Spleen (tissue), 11 donors: ENCODE measurements at regions not wholly inside any gene's neighbourhood (a gene's known extent, or its start where the extent isn't known, plus 50 kb on each side); places are given as distances from the start of the nearest gene placed in this dataset.

Experiments used
- DNase-seq: peaks from one replicate; pipeline ENCODE4 v3.0.0-alpha.2; 2020
- H3K27ac ChIP-seq, 8 donors: fragments of 200-600 bp; sonication (generic) in 7 of 8; 1 replicate in 4 of 8; 2 replicates in 4 of 8; pipeline versions ENCODE4 v1.5.0 to v1.8.0; 2016 to 2021; ENCODE audit warnings: inconsistent platforms in 4 of 8, mild to moderate bottlenecking in 4 of 8, moderate library complexity in 1 of 8
- H3K27me3 ChIP-seq, 7 donors: fragments of 200-600 bp; sonication (generic) in 6 of 7; replicated peaks in 1 of 7; 1 replicate in 4 of 7; 2 replicates in 3 of 7; pipeline versions ENCODE4 v1.5.0 to v1.8.0; 2016 to 2021; ENCODE audit warnings: inconsistent platforms in 3 of 7, mild to moderate bottlenecking in 1 of 7
- H3K36me3 ChIP-seq, 6 donors: fragments of 200-600 bp; sonication (generic) in 5 of 6; 1 replicate in 4 of 6; 2 replicates in 2 of 6; pipeline versions ENCODE4 v1.5.0 to v1.8.0; 2016 to 2021; ENCODE audit warnings: inconsistent platforms in 2 of 6
- H3K4me1 ChIP-seq, 6 donors: fragments of 200-600 bp; sonication (generic) in 5 of 6; 1 replicate in 3 of 6; 2 replicates in 3 of 6; pipeline versions ENCODE4 v1.5.0 to v1.8.0; 2016 to 2021; ENCODE audit warnings: inconsistent platforms in 3 of 6
- H3K4me3 ChIP-seq, 8 donors: fragments of 200-600 bp; sonication (generic) in 7 of 8; 1 replicate in 4 of 8; 2 replicates in 4 of 8; pipeline versions ENCODE4 v1.5.0 to v1.8.0; 2016 to 2021; ENCODE audit warnings: inconsistent platforms in 4 of 8, mild to moderate bottlenecking in 4 of 8, moderate library complexity in 2 of 8
- H3K9me3 ChIP-seq, 8 donors: fragments of 200-600 bp; sonication (generic) in 7 of 8; 1 replicate in 4 of 8; 2 replicates in 4 of 8; pipeline versions ENCODE4 v1.5.0 to v1.8.0; 2016 to 2021; ENCODE audit warnings: inconsistent platforms in 4 of 8
- CTCF ChIP-seq, 11 experiments: fragments of 200-600 bp in 7 of 11; fragments of 450-650 bp in 4 of 11; sonication (generic) in 4 of 11; IDR thresholded peaks in 8 of 11; conservative IDR thresholded peaks in 3 of 11; 1 replicate in 7 of 11; 2 replicates in 4 of 11; pipeline versions ENCODE4 v1.4.0 to v1.8.0; 2016 to 2021; ENCODE audit warnings: antibody characterized with exemption in 11 of 11, inconsistent platforms in 4 of 11, mild to moderate bottlenecking in 1 of 11
- POLR2A ChIP-seq, 3 donors: fragments of 450-650 bp; IDR thresholded peaks; one replicate each; pipeline ENCODE4 v1.5.1; 2017; ENCODE audit warnings: antibody characterized with exemption in 3 of 3, mild to moderate bottlenecking in 1 of 3
- POLR2AphosphoS5 ChIP-seq, 3 donors: sonication (generic); formaldehyde crosslinking; IDR thresholded peaks; one replicate each; pipeline ENCODE4 v1.5.1; 2017; ENCODE audit warnings: antibody characterized with exemption in 3 of 3
- WGBS, 5 donors: extraction: QIAGEN DNeasy Blood & Tissue Kit in 3 of 5; methylation state at CpG; one replicate each; pipeline versions ENCODE4 v1.1.5 to v1.1.7; 2013 to 2018; 5-methylcytosine and 5-hydroxymethylcytosine counted together
- intact Hi-C: fragments of 100-400 bp; cut with DNase I; formaldehyde crosslinking; loops from one replicate; pipeline ENCODE4 v1.15.0; 2023; ENCODE audit warnings: low total_unique reads
- donor health status: healthy with polysubstance abuse.
- donor health status: DM: no; HTN: no; CAD: no; lungs with moderate emphysema.
- donor health status: DM: no; HTN: no; CAD: no.
- donor health status: Bipolar disorder and iron deficiency.
- donor health status: healthy.
- donor health status: DM: no; HTN: no; CAD: no.
- donor health status: DM: yes; HTN: yes; CAD: no.

GRCh38 chr5:145244251-145244650 is 590.9 kb downstream of the PRELID2 start:
- Histone ChIP-seq H3K4me3 (no peak overlapping the region), H3K9me3 (no peaks in the 10 kb centered on the region), H3K27me3 (no peaks in the 10 kb centered on the region), H3K36me3 (no peaks in the 10 kb centered on the region), H3K4me1 (peaks cover 0 to 8% (median 2%) of the 10 kb centered on the region in 6 donors), H3K27ac (no peak overlapping the region)
- no peak for DNase-seq
- intact Hi-C loops = no loop called here
- no peak for TF ChIP-seq POLR2AphosphoS5 (IDR thresholded peaks at IDR 0.05)
- TF ChIP-seq CTCF (IDR thresholded peaks at IDR 0.05 in 8 of 11, conservative IDR thresholded peaks at IDR 0.05 in 3 of 11) = no peak
- no peak for TF ChIP-seq POLR2A (IDR thresholded peaks at IDR 0.05)
- WGBS, 5 donors = 73 to 89% (median 86%) methylated on average over 4 of the region's 4 CpGs

- Histone ChIP-seq H3K4me1 (peaks cover 0 to 8% (median 2%) of the 10 kb centered on the region in 6 donors), H3K4me3 (no peak overlapping the region), H3K9me3 (no peaks in the 10 kb centered on the region), H3K27me3 (no peaks in the 10 kb centered on the region), H3K27ac (no peak overlapping the region), H3K36me3 (no peaks in the 10 kb centered on the region)
- no peak for DNase-seq
- intact Hi-C loops = no loop called here
- WGBS, 5 donors = 85 to 95% (median 94%) methylated on average over 2 of the region's 2 CpGs
- TF ChIP-seq POLR2AphosphoS5 (IDR thresholded peaks at IDR 0.05) = no peak
- TF ChIP-seq CTCF (IDR thresholded peaks at IDR 0.05 in 8 of 11, conservative IDR thresholded peaks at IDR 0.05 in 3 of 11) = no peak
- TF ChIP-seq POLR2A (IDR thresholded peaks at IDR 0.05) = no peak
Measured at GRCh38 chr5:145243016-145243415, 592.1 kb downstream of the PRELID2 start.

- no peaks in the 10 kb centered on the region for H3K9me3 ChIP-seq
- peaks cover 0 to 8% (median 2%) of the 10 kb centered on the region in 6 donors for H3K4me1 ChIP-seq
- H3K4me3 ChIP-seq = no peak overlapping the region
- DNase-seq = no peak
- intact Hi-C loops = no loop called here
- no peak overlapping the region for H3K27ac ChIP-seq
- TF ChIP-seq POLR2AphosphoS5 (IDR thresholded peaks at IDR 0.05) (no peak), CTCF (IDR thresholded peaks at IDR 0.05 in 8 of 11, conservative IDR thresholded peaks at IDR 0.05 in 3 of 11) (no peak), POLR2A (IDR thresholded peaks at IDR 0.05) (no peak)
- WGBS, 5 donors = 79 to 95% (median 86%) methylated on average over 1 of the region's 1 CpG
- H3K27me3 ChIP-seq = no peaks in the 10 kb centered on the region
- no peaks in the 10 kb centered on the region for H3K36me3 ChIP-seq
Measured at GRCh38 chr5:145242551-145242950, 592.6 kb downstream of the PRELID2 start.

- 9 to 23% (median 11%) methylated on average over 3 of the region's 3 CpGs for WGBS, 5 donors
- H3K27ac ChIP-seq = no peak overlapping the region
- intact Hi-C loops = no loop called here
- DNase-seq = no peak
- H3K4me1 ChIP-seq = no peaks in the 10 kb centered on the region
- no peaks in the 10 kb centered on the region for H3K27me3 ChIP-seq
- H3K36me3 ChIP-seq = no peaks in the 10 kb centered on the region
- H3K9me3 ChIP-seq = no peaks in the 10 kb centered on the region
- no peak overlapping the region for H3K4me3 ChIP-seq
- TF ChIP-seq CTCF (IDR thresholded peaks at IDR 0.05 in 8 of 11, conservative IDR thresholded peaks at IDR 0.05 in 3 of 11) = peak in 4 of 11 experiments; percentile 9 to 33 (median 20)
- no peak for TF ChIP-seq POLR2AphosphoS5 (IDR thresholded peaks at IDR 0.05)
Measured at GRCh38 chr5:145237843-145238242, 597.3 kb downstream of the PRELID2 start.
